Hepatic stellate cell (primary cell): ENCODE measurements at regions not wholly inside any gene's neighbourhood (a gene's known extent, or its start where the extent isn't known, plus 50 kb on each side); places are given as distances from the start of the nearest gene placed in this dataset.
"Not testable (repeated sequence)": the region's sequence is repeated elsewhere in the genome, so short reads cannot be mapped to it uniquely, and the experiment has no call there.

ENCODE experiments used
- DNase-seq: peaks from one replicate; pipeline ENCODE4 v3.0.0; 2011; ENCODE audit warnings: low spot score

DNA sequence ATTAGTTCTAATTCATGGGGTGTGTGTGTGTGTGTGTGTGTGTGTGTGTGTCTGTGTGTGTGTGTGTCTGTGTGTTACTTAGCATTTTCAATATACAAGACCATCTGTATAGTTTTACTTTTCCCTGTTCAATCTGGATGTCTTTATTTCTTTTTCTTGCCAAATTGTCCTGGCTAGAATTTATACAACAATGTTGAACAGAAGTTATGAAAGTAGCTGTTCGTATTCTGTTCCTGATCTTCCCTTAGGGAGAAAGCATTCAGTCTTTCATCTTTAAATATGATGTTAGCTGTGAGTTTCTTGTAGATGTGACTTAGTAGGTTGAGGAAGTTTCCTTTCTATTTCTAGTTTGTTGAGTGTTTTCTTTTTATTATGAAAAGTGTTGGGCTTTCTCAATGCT is 101.0 kb upstream of the ADRA1D start:
- no peak for DNase-seq

DNA sequence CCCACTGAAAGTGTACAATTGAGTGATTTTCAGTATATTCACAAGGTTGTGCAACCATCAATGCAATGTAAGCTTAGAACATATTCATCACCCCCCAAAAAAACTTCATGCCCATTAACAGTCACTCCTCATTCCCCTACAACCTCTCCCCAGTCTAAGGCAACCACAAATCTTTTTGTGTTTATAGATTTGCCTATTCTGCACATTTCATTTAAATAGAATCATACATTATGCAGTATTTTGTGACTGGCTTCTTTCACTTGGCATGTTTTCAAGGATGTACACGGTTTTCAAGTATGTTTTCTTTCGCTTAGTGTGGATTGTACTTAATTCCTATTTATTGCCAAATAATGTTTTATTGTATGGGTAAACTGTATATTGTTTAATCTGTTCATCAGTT is 95.6 kb upstream of the ADRA1D start:
- no peak for DNase-seq

DNA sequence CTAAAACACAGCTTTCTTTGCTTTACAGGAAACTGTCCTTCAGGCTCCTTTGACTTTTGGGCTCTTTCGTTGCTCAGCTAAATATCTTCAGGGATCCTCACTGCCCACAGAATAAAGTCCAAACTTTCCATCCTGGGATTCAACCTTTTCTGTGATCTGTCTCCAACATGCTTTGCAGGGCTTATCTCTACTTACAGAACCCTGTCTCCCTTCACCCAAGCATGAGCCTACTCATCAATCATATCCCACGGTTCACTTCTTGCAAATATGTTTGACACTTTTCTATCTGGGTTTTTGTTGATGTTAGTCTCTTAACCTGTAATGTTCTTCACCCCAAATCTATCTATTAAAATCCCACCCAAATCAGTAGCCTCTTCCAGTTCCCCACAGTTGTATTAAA is 93.5 kb upstream of the ADRA1D start:
- no peak for DNase-seq

DNA sequence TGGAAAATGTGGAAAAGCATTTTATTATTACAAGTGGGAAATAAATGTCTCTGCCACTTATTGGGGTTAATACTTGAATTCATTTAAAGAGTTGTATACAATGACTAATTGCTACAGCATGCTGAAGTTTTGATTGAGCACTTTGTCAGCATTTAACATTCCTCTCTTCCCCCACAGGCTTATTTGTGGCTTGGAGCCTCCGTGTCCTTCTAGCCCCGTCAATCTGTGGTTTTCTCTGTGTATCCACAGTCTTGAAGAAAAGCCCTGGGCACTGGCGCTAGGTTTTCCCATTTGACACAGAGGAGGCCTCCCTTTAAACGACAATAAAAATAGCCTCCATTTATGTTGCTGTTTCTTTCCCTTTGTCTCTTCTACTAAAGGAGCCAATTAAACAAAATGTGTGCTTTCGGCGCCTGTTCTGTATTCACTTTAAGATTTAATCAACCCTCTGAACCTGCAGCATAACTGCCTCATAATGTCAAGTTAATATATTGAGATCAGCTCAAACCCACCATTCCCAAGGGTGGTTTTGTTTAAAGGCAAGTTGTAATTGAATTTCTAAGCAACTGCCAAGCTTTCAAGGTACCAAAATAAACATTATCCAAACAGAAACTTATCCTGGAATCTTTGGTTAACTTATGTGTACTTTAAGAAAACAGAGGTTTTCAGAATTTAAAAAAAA is 92.9 kb upstream of the ADRA1D start:
- DNase-seq = no peak

DNA sequence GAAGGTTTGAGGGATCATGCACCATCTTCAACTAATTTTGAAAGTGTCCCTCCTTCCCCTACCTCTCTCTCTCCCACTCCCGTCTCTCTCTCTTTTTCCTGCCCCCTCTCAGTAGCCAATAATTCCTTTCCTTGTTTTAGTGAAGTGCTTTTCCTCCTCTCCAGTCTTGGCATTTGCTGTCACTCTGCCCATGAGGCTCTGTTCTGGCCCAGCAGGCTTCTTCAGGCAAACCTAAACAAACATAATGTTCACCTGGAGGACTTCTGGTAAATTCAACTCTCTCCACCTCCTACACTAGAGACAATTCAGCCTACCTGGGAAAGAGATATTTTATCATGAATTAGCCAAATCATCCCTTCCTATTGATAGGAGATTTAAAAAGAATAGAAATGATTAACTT is 86.6 kb upstream of the ADRA1D start:
- no peak for DNase-seq

DNA sequence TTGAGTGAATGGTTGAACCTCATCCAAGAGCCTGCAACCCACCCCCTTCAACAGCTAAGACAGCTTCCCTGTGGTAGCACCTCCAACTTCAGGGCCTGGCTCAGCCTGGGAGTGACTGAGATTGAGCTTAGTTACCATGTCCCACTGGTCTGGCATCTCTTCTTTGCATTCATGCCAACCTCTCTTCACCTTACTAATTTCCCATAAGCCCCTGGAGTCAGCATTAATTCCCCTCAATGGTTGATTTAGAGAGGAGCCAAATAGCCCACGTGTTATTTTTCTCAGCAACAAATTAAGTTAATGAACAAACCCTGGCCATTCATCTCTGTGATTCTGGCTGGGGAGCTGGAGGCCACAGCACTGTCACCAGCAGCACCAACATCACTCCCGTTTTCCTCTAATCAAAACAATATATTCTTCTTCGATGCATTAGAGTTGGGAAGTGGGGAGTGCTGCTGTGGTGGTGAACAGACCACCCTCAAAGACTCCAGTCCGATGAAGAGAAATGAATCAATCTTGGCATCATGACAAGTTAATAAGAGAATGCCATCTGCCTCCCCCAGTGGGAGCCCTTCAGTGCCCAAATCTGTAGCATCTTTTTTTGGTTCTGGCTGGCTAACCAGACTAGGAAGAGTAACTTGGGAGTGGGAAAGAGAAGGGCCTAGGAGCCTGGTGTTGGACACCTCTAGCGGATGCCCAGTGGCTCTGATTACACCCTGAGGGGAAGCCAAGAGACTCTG is 83.2 kb upstream of the ADRA1D start:
- DNase-seq = no peak

DNA sequence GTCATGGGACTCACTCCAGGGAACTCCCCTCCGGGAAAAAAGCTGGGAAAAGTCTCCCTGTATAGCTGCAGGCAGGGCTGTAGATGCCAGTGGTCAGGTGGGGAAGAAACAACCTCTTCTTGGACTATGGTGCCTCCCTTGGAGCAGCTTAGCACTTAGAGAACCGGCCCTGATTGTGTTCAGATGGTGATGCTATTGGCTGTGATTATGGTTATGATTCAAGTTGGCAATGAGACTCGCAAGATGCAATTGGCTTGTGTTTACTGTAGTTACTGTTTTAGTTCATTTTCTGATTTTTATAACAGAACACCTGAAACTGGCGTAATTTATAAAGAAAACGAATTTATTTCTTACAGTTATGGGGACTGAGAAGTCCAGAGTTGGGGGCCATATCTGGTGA is 80.9 kb upstream of the ADRA1D start:
- no peak for DNase-seq

DNA sequence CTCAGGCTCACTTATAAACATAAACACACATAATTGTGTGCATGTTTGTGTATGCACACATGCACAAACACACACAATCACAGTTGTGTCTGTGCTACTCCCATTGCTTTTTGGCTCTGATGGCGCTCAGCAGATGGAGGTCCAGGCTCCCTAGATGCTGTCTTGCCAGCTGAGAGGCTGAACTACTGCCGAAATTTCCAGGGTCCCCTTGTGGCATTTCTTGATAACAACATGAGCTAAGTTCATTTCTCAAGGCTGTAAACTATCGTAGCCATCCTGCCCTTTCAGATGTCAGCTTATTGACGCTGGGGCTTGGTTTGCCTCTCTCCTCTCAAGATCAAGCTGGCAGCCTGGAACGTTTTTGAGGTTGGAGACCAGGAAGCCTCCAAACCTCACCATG is 80.1 kb upstream of the ADRA1D start:
- no peak for DNase-seq

DNA sequence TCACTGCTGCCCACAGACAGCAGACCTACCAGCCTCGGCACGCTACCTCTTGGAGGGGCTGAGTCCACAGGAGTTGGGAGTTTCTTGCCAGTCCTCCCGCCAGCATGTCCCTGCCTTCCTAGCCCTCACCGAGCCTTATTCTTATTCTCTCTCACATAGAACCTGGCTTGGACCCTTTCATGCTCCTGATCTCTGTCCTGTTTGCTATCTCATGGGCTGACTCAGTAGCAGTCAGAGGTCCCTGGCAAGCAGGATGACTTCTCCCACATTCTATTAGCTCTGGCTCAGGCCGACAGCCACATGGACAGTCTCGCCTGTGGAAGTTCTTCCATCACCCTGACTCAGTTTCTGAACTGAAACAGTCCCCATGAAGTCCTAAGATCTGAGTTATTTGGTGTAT is 79.5 kb upstream of the ADRA1D start:
- DNase-seq = no peak

DNA sequence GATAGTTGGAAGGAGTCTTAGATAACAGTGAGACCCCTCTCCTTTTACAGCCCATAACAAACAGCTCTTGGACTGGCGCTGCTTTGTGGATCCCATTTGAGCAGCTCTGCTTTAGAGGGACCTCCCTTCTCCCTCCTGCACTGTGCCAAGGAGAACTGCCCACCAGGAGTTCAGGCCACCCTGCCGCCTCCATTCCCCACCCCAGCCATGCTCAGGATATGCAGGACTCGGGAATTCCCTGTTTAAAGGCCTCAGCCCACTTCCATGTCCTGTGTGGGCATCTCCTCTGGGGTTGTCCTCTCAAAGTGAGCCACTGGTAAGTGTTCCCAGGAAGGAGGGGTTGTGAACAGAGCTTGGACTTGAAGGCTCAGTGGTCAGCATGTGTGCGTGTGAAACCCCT is 78.9 kb upstream of the ADRA1D start:
- no peak for DNase-seq

DNA sequence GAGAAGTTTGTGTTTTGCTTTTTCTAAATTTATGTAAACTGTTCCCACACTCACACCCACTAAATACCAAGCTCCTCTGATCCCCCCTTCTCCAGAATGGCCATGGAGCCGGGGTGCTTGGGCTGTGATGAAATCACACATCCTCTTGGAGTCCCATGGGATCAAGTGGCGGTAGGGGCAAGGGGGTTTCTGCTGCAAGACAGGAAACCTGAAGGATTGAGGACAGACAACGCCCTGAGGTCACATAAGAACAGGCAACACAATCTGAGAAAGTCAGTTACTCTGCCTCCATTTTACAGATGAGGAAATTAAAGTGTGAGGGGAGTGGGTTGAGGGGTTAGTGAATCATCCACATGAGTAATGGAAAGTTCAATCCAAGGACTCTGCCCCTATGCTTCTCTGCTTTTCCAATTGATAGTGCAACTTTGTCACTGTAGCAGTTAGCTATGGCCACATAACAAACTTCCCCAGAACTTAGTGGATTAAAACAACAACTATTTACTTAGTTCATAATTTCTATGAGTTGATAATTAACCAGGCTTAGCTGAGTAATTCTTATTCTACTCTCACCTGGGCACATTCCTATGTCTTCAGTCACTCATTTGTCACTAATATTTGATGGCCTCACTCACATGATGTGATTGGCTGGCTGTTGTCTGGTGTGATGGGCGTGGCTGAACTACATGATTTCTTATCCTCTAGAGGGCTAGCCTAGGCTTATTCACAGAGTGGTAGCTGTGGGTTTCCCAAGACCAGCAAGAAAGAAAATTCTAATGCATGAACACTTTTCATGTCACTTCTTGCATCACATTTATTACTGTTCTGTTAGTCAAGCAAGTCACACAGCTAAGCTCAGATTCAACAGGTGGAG is 77.3 kb upstream of the ADRA1D start:
- DNase-seq = no peak

DNA sequence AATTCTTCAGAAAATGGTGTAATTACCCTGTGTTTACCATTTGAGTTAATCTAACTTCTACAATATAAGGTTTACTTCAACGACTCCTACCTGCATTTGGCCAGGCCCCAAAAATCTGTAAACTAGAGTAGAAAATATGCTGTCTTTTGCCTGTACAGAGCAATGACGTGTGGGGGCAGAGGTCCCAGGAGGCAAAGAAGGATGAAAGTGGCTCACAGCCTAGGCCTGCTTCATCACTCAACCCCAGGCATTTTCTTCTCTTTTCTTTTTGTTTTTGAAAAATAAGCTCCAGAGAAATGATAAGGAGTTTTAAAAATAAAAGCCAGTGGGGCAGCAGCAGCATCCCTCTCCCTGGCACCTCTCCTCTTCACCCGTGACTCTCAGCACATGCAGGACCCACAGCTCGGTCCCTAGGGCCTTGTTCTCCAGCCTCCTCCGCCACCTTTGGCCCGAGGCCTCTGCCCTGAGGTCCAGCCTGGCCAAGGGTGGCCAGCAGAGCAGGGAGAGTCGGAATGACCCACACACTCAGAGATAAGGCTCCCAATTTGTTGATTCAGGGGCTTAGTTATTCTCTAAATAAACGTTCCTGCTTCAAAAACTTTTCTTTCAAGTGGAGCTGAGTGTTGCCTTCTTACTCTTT is 76.6 kb upstream of the ADRA1D start:
- no peak for DNase-seq

DNA sequence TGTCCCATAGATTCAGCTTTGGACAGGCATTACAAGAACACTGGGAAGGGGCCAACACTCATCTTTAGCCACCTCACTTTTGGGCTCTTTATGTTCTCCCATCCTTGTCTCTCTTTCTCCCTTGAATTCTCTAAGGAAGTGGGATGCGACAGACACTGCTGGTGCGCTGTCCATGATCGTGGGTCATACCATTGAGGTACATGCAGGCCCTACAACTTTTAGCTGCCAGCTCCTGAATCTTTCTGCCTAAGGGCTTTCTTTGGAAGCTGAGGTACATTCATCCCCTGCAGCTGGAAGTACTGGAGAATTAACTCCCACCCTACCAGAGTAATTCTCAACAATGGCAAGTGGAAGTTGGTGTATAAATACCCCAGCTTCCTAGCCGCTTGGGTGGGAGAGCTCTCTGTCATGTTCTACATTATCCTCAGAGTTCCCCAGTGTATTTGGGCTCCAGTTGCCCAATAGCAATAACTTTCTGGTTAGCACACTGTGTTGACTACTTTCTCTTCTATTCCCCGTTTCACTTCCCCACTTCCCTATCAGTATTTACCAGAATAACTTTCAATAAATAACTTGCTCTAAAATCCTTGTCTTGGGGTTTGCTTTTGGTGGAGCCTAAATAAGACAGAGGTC is 75.6 kb upstream of the ADRA1D start:
- DNase-seq = no peak

DNA sequence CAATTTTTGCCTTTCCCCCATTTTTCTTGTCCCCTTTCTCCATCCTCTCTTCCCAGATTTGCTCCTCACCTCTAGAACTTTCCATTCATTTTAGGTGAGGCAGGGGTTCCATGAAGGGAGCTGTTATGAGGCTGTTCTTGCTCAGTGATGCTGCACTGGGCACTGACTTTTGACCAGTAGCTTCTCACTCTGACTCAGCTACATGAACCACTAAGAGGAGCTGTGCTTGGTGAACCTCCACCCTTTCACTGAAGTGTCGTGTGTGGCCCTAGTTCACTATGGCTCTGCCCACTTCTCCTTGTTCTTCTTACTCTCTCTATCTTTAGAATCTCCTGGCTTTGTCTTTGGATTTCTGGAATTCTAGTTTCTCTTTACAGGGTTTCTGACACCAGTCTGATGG is 73.4 kb upstream of the ADRA1D start:
- no peak for DNase-seq

DNA sequence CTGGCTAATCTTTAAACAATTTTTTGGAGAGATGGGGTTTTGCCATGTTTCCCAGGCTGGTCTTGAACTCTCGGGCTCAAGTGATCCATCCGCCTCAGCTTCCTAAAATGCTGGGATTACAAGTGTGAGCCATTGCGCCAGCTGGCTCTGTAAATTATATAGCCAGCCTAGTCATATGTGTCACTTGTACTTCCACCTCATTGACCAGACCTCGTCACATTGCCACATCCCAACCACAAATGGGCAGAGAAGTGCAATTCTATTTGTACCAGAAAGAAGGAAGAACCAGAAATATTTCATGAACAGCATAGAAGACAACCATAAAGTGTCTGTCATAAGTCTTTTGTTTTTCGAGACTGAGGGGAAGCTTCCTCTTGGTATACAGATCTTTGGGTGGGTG is 71.2 kb upstream of the ADRA1D start:
- DNase-seq = no peak

DNA sequence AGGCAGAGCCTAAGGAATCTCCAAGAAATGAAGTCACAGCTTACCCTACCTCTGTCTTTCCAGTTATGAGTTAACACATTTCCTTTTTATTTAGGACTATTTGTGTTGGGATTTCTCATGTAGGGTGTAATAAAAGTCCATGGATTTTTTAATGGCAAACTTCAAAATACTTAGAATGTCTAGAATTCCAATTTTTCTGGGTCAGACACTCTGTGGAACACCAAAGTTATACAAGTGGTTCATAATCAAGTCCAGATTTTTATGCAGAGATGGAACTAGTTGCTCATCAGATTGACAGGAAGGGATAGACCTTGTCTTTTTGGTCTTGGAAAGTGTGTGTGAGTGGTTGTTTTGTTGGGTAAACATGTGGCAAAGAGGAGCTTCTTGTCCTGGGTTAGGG is 69.8 kb upstream of the ADRA1D start:
- DNase-seq = no peak

DNA sequence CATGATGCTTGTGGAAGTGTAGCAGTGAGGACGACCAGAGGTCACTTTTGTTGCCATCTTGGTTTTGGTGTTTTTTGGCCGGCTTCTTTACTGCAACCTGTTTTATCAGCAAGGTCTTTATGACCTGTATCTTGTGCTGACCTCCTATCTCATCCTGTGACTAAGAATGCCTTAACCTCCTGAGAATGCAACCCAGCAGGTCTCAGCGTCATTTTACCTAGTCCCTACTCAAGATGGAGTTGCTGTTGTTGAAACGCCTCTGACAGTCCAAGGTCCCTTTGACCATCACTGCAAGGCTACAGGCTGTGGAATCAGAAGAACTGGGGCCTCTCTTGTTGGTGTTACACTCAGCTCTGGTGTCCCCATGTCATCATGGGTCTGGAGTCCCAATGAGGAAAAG is 61.5 kb upstream of the ADRA1D start:
- not testable (repeated sequence) for DNase-seq

DNA sequence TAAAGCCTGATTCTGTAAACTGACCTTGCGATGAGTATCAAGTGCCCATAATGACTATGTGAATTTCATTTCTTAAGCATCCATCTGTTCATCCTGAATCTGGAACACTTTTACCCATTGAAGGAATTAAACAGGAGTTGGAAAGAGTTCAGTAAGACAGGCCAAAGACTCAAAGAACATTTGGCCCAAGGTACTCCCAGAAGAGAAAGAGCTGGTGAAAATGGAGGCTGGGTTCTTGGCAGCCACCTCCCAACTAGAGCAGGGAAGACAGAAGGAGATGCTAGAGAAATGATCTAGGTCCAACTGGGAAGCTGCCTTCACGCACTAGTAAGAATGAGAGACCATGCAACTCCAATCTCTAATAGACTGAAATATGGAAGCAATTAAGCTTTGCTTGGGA is 57.1 kb upstream of the ADRA1D start:
- no peak for DNase-seq

DNA sequence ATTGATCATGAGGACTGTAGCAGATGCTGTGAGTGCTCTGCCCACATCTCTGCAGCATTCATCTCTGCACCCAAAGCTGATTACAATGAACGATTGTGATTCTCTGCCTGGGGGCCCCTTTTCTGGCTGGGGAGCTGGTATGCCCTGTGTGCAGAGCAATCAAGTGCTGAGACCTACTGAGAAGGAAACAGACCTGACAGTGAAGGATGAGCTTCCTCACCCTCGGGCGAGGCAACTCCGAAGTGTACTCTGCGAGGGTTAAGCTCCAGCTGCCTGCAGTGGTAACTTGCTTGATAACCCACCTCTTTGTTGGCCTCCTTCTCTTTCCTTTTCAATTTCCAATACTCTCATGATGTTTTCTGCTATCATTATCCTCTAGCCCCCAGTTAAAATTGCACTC is 56.0 kb upstream of the ADRA1D start:
- DNase-seq = no peak

DNA sequence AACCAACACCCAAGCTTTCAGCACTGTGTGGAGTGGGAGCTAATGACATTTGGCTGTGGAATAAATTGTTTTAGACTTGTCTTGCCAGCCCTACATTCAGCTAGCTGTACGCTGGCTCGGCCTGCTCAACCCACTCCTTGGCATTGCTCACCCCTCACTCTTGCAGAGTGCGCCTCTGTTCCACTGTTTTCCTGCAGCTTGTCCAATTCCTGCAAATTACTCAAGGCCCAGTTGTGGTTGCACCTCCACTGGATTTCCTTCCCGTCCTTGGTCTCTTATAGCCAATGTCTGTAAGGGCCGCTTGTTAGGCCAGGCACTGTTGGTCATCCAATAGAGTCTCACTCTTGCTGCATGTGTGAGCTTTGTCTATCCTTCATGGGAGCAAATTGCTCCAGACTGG is 55.5 kb upstream of the ADRA1D start:
- DNase-seq = no peak

DNA sequence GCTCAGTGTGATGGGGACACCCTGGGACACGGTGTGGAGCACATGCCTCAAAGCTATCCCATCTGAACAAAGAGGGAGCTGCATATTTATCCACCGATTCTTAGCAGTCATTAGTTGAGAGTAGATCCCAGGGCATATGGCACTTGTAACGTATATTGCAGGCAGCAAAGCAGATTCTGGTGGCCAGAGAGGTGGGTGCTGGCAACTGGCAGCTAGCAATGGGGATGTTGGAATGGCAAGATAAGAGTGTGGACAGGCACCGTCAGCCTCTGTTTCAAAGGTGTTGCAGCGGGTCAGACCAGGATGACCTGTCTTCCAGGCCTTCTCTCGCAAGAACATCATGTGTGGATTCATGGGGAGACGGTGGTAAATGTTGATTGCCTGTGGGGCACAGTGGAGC is 54.0 kb upstream of the ADRA1D start:
- DNase-seq = no peak

DNA sequence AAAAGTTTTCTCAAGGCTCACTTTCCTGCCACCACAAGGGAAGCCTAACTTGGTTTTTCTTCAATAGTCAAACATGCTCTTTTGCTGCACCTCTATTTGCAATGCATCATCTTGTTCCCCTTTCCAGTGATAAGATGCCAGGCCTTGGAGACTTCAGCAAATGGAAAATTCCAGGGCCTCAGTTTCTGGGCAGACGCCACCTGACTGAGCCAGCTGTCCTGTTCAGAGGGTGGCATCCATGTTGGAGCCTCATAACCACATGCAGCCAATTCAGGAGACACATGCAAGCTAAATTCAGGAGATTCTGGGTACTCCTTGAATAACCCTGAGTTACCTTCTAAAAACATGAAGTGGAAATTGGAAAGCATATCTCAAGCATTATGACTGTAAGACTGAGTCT is 51.8 kb upstream of the ADRA1D start:
- DNase-seq = no peak
